A673 (cell line): ENCODE measurements at regions not wholly inside any gene's neighbourhood (a gene's known extent, or its start where the extent isn't known, plus 50 kb on each side); places are given as distances from the start of the nearest gene placed in this dataset.

ENCODE experiments used
- CTCF ChIP-seq: fragments of 300-800, 200-600 bp; sonication (generic); conservative IDR thresholded peaks from 2 replicates; pipeline ENCODE4 v1.5.1; 2017; ENCODE audit warnings: low read depth, mild to moderate bottlenecking, antibody characterized with exemption, low read length, moderate library complexity, mixed read lengths
- EZH2 ChIP-seq: fragments of 200-600 bp; sonication (generic); IDR thresholded peaks from 2 replicates; pipeline ENCODE4 v1.6.1; 2017; ENCODE audit warnings: borderline replicate concordance, low read depth, mild to moderate bottlenecking, mixed read lengths, antibody characterized with exemption, low read length; ENCODE audit not compliant: poor library complexity, severe bottlenecking

- TF ChIP-seq EZH2: no peak
- TF ChIP-seq CTCF: no peak
Observed at GRCh38 chr2:4219571-4219970, 516.2 kb downstream of the DCDC2C start.
